HAP-1 (cell line): ENCODE measurements at regions not wholly inside any gene's neighbourhood (a gene's known extent, or its start where the extent isn't known, plus 50 kb on each side); places are given as distances from the start of the nearest gene placed in this dataset.

Source experiments
- DNase-seq, 2 experiments: peaks; one replicate each; pipeline ENCODE4 v3.0.0-alpha.2; 2016 to 2020; ENCODE audit warnings: low spot score in 2 of 2
- H3K27me3 ChIP-seq: fragments of 250-450 bp; sonication (Bioruptor Pico); 2 replicates; pipeline ENCODE4 v1.5.1; 2020; ENCODE audit warnings: low read depth, mild to moderate bottlenecking, moderate library complexity
- H3K36me3 ChIP-seq: fragments of 250-450 bp; sonication (Bioruptor Pico); replicated peaks from 2 replicates; pipeline ENCODE4 v1.5.1; 2020; ENCODE audit warnings: mild to moderate bottlenecking
- H3K4me1 ChIP-seq: fragments of 250-450 bp; sonication (Bioruptor Pico); 2 replicates; pipeline ENCODE4 v1.5.1; 2020; ENCODE audit warnings: mild to moderate bottlenecking
- H3K4me3 ChIP-seq: fragments of 250-450 bp; sonication (Bioruptor Pico); 2 replicates; pipeline ENCODE4 v1.5.1; 2020; ENCODE audit warnings: mild to moderate bottlenecking, moderate library complexity
- H3K9me3 ChIP-seq: fragments of 250-450 bp; sonication (Bioruptor Pico); 2 replicates; pipeline ENCODE4 v1.5.1; 2020; ENCODE audit warnings: mild to moderate bottlenecking, moderate library complexity
- in situ Hi-C: fragments of 300-500 bp; cut with MboI; formaldehyde crosslinking; loops from 3 replicates; pipeline ENCODE4 v1.14.3; 2020; ENCODE audit warnings: low sequenced_read_pairs, inconsistent platforms, mixed read lengths

- in situ Hi-C loops = loop anchor here (25.0 kb wide), 1 partner anchor 125 kb away; no protein-coding TSS in a partner anchor
- peaks cover 34% of the 10 kb centered on the region for H3K4me1 ChIP-seq
- H3K4me3 ChIP-seq = no peak overlapping the region
- no peak for DNase-seq
- H3K36me3 ChIP-seq = no peaks in the 10 kb centered on the region
- no peaks in the 10 kb centered on the region for H3K27me3 ChIP-seq
- H3K9me3 ChIP-seq = no peaks in the 10 kb centered on the region
These were observed 51.8 kb upstream of the RIPOR2 start for GRCh38 chr6:24987446-24988115.

GRCh38 chr6:24988562-24988961 is 52.8 kb upstream of the RIPOR2 start:
- Histone ChIP-seq H3K4me1 (peaks cover 27% of the 10 kb centered on the region), H3K9me3 (no peaks in the 10 kb centered on the region), H3K27me3 (no peaks in the 10 kb centered on the region), H3K4me3 (no peak overlapping the region), H3K36me3 (no peaks in the 10 kb centered on the region)
- in situ Hi-C loops = loop anchor here (25.0 kb wide), 1 partner anchor 126 kb away; no protein-coding TSS in a partner anchor
- DNase-seq = no peak

- in situ Hi-C loops = loop anchor here (25.0 kb wide), 1 partner anchor 128 kb away; no protein-coding TSS in a partner anchor
- no peaks in the 10 kb centered on the region for H3K9me3 ChIP-seq
- peaks cover 22% of the 10 kb centered on the region for H3K4me1 ChIP-seq
- peak in 1 of 2 experiments; percentile 22 for DNase-seq
- H3K4me3 ChIP-seq = no peak overlapping the region
- H3K27me3 ChIP-seq = no peaks in the 10 kb centered on the region
- H3K36me3 ChIP-seq = no peaks in the 10 kb centered on the region
These were observed 54.6 kb upstream of the RIPOR2 start for GRCh38 chr6:24990236-24990845.

- in situ Hi-C loops = loop anchor here (25.0 kb wide), 1 partner anchor 129 kb away; no protein-coding TSS in a partner anchor
- Histone ChIP-seq H3K4me1 (peaks cover 17% of the 10 kb centered on the region), H3K9me3 (no peaks in the 10 kb centered on the region), H3K36me3 (no peaks in the 10 kb centered on the region), H3K4me3 (no peak overlapping the region), H3K27me3 (no peaks in the 10 kb centered on the region)
- no peak for DNase-seq
These were observed 55.4 kb upstream of the RIPOR2 start for GRCh38 chr6:24990944-24991809.

- in situ Hi-C loops = loop anchor here (25.0 kb wide), 1 partner anchor 130 kb away; no protein-coding TSS in a partner anchor
- Histone ChIP-seq H3K4me1 (peaks cover 17% of the 10 kb centered on the region), H3K4me3 (no peak overlapping the region), H3K27me3 (no peaks in the 10 kb centered on the region), H3K9me3 (no peaks in the 10 kb centered on the region), H3K36me3 (no peaks in the 10 kb centered on the region)
- DNase-seq = peak; percentile 55 to 71
These were observed 56.2 kb upstream of the RIPOR2 start for GRCh38 chr6:24991810-24992467.

- no peak for DNase-seq
- H3K36me3 ChIP-seq = no peaks in the 10 kb centered on the region
- in situ Hi-C loops = loop anchor here (25.0 kb wide), 1 partner anchor 133 kb away; no protein-coding TSS in a partner anchor
- peaks cover 12% of the 10 kb centered on the region for H3K4me1 ChIP-seq
- no peaks in the 10 kb centered on the region for H3K9me3 ChIP-seq
- no peaks in the 10 kb centered on the region for H3K27me3 ChIP-seq
- H3K4me3 ChIP-seq = no peak overlapping the region
These were observed 59.1 kb upstream of the RIPOR2 start for GRCh38 chr6:24994812-24995211.

- in situ Hi-C loops = loop anchor here (25.0 kb wide), 1 partner anchor 133 kb away; no protein-coding TSS in a partner anchor
- H3K36me3 ChIP-seq = no peaks in the 10 kb centered on the region
These were observed 59.5 kb upstream of the RIPOR2 start for GRCh38 chr6:24995270-24995669.

GRCh38 chr6:24996269-24996836 is 60.6 kb upstream of the RIPOR2 start:
- no peaks in the 10 kb centered on the region for H3K9me3 ChIP-seq
- H3K27me3 ChIP-seq = no peaks in the 10 kb centered on the region
- DNase-seq = no peak
- in situ Hi-C loops = loop anchor here (25.0 kb wide), 1 partner anchor 134 kb away; no protein-coding TSS in a partner anchor
- H3K4me3 ChIP-seq = no peak overlapping the region
- no peaks in the 10 kb centered on the region for H3K36me3 ChIP-seq
- no peaks in the 10 kb centered on the region for H3K4me1 ChIP-seq

More at GRCh38 chr6:24995270-24995669, 59.5 kb upstream of the RIPOR2 start:
- Histone ChIP-seq H3K4me1 (peaks cover 9% of the 10 kb centered on the region), H3K9me3 (no peaks in the 10 kb centered on the region), H3K4me3 (no peak overlapping the region), H3K27me3 (no peaks in the 10 kb centered on the region)
- DNase-seq = no peak

GRCh38 chr6:24997231-24997630 is 61.5 kb upstream of the RIPOR2 start:
- H3K9me3 ChIP-seq = no peaks in the 10 kb centered on the region
- in situ Hi-C loops = loop anchor here (25.0 kb wide), 1 partner anchor 135 kb away; no protein-coding TSS in a partner anchor
- no peaks in the 10 kb centered on the region for H3K4me1 ChIP-seq
- H3K27me3 ChIP-seq = no peaks in the 10 kb centered on the region
- no peak for DNase-seq
- H3K4me3 ChIP-seq = no peak overlapping the region
- H3K36me3 ChIP-seq = no peaks in the 10 kb centered on the region

GRCh38 chr6:24997905-24998304 is 62.1 kb upstream of the RIPOR2 start:
- no peak for DNase-seq
- Histone ChIP-seq H3K4me3 (no peak overlapping the region), H3K9me3 (no peaks in the 10 kb centered on the region), H3K27me3 (no peaks in the 10 kb centered on the region), H3K36me3 (no peaks in the 10 kb centered on the region), H3K4me1 (no peaks in the 10 kb centered on the region)
- in situ Hi-C loops = loop anchor here (25.0 kb wide), 1 partner anchor 136 kb away; no protein-coding TSS in a partner anchor

GRCh38 chr6:25002326-25003091 is 66.7 kb upstream of the RIPOR2 start:
- in situ Hi-C loops = no loop called here
- DNase-seq = no peak
- Histone ChIP-seq H3K4me1 (no peaks in the 10 kb centered on the region), H3K4me3 (no peak overlapping the region), H3K36me3 (no peaks in the 10 kb centered on the region), H3K27me3 (no peaks in the 10 kb centered on the region), H3K9me3 (no peaks in the 10 kb centered on the region)

- H3K27me3 ChIP-seq = no peaks in the 10 kb centered on the region
- no peaks in the 10 kb centered on the region for H3K4me1 ChIP-seq
- no peak overlapping the region for H3K4me3 ChIP-seq
- no peaks in the 10 kb centered on the region for H3K36me3 ChIP-seq
- no peaks in the 10 kb centered on the region for H3K9me3 ChIP-seq
- in situ Hi-C loops = no loop called here
- DNase-seq = no peak
These were observed 68.6 kb upstream of the RIPOR2 start for GRCh38 chr6:25004357-25004756.
